ENCODE measurements at regions not wholly inside any gene's neighbourhood (a gene's known extent, or its start where the extent isn't known, plus 50 kb on each side); places are given as distances from the start of the nearest gene placed in this dataset.

DNA sequence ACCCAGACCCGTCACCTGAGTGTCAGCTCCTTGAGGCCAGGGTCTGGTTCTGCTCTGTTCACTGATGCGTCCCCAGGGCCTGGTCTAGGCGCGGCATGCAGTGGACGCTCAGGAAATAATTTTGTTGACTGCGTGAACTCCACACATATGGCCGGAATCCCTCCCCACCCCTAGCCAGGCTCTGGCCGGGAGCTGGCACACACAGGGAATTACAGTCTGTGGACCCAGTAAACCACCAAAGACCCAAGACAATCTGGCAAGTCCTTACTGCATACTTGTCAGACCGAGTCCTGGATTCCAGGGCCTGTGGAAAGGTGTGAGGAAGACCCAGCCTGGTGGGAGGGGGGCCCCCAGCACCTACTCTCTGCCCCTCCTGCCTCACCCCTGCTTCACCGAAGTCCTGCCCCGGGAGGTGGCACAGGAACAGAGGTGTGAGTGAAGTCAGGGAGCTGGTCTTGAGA lies 113.0 kb upstream of the IER5L start:
- 67 to 69% methylated on average over 11 of the region's 11 CpGs for WGBS, 2 donors
- no peak for TF ChIP-seq POLR2A (IDR thresholded peaks at IDR 0.05)
- TF ChIP-seq, protein P1, sequence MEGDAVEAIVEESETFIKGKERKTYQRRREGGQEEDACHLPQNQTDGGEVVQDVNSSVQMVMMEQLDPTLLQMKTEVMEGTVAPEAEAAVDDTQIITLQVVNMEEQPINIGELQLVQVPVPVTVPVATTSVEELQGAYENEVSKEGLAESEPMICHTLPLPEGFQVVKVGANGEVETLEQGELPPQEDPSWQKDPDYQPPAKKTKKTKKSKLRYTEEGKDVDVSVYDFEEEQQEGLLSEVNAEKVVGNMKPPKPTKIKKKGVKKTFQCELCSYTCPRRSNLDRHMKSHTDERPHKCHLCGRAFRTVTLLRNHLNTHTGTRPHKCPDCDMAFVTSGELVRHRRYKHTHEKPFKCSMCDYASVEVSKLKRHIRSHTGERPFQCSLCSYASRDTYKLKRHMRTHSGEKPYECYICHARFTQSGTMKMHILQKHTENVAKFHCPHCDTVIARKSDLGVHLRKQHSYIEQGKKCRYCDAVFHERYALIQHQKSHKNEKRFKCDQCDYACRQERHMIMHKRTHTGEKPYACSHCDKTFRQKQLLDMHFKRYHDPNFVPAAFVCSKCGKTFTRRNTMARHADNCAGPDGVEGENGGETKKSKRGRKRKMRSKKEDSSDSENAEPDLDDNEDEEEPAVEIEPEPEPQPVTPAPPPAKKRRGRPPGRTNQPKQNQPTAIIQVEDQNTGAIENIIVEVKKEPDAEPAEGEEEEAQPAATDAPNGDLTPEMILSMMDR (IDR thresholded peaks at IDR 0.05): no peak
- peak in 1 of 2 donors; percentile 68 for DNase-seq (ENCODE audit: low spot score in 2 of 2)
- intact Hi-C loops (cut with DNase I; ENCODE audit: low total_unique reads): no loop called here
- H3K4me3 ChIP-seq (ENCODE audit: low read depth, poor library complexity, severe bottlenecking): no peak overlapping the region

DNA sequence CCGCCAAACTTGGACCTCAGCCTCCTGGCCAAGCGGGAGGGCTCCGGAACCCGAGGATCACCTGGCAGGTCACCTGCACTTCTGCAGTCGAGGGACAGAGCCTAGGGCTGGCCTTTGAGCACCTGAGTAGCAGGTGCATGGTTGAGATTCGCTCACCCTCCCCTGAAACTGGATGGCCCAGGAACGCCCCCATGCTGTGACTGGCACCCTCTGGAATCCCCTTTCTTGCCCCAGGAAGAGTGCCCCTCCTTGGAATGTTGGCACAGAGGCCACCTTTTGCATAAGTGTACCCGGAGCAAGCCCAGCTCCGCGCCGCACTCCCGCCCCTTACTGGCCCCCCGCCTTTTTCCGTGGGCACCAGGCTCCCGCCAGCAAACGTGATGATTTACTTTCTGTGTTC lies 112.5 kb upstream of the IER5L start:
- intact Hi-C loops (cut with DNase I; ENCODE audit: low total_unique reads): no loop called here
- H3K4me3 ChIP-seq (ENCODE audit: low read depth, poor library complexity, severe bottlenecking): no peak overlapping the region
- TF ChIP-seq POLR2A (IDR thresholded peaks at IDR 0.05): no peak
- TF ChIP-seq, protein P1 (IDR thresholded peaks at IDR 0.05): no peak
- WGBS, 2 donors: 55 to 59% methylated on average over 16 of the region's 16 CpGs
- peak in 1 of 2 donors; percentile 52 for DNase-seq (ENCODE audit: low spot score in 2 of 2)

DNA sequence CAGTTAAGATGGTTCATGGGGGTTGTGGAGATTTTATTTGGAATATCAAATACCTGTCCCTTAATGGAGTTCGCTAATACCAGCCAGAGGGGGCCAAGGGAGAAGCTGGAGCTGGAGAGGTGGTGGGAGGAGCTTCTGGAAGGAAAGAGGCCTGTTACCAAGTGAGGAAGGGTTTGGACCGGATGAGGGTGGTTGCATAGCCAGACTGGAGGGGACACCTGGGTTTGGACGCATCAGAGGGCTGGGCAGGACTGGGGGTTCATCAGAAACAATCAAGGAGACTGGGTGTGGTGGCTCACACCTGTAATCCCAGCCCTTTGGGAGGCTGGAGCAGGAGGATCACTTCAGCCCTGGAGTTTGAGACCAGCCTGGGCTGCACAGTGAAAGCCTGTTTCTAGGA lies 111.8 kb upstream of the IER5L start:
- 76 to 87% methylated on average over 3 of the region's 3 CpGs for WGBS, 2 donors
- no peak overlapping the region for H3K4me3 ChIP-seq (ENCODE audit: low read depth, poor library complexity, severe bottlenecking)
- intact Hi-C loops (cut with DNase I; ENCODE audit: low total_unique reads): no loop called here
- DNase-seq (ENCODE audit: low spot score in 2 of 2): peak in 1 of 2 donors; percentile 64
- TF ChIP-seq, protein P1 (IDR thresholded peaks at IDR 0.05): no peak
- TF ChIP-seq POLR2A (IDR thresholded peaks at IDR 0.05): no peak

DNA sequence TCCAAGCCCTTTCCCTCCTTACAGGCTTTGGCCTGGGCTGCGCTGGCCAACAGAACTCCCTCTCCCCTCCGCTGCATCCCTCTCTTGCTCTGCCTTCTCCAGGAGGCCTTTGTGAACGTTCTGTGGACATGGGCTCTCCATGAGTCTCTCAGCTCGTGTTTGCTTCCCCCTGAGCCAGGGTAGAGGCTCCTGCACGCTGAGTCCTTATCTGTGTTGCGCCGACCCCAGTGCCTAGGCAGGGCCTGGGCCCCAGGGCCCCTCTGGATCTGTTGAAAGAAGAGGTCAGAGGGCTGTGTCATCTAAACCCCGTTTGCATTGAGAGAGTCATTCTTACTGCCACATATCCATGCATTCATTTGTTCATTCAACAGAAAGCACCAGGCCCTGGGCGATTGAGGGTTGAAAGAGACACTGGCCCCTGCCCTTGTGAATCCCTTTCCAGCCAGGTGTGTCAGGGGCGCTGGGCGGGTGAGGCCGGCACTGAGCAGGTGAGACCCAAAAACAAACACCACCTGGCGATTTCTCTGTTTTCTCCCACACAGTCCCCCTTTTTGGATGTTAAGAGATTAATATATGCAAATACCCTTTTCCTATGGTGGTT lies 111.2 kb upstream of the IER5L start:
- no peak overlapping the region for H3K4me3 ChIP-seq (ENCODE audit: low read depth, poor library complexity, severe bottlenecking)
- intact Hi-C loops (cut with DNase I; ENCODE audit: low total_unique reads): no loop called here
- TF ChIP-seq POLR2A (IDR thresholded peaks at IDR 0.05): no peak
- TF ChIP-seq, protein P1 (IDR thresholded peaks at IDR 0.05): no peak
- WGBS, 2 donors: 85 to 86% methylated on average over 13 of the region's 13 CpGs
- peak in 1 of 2 donors; percentile 70 for DNase-seq (ENCODE audit: low spot score in 2 of 2)

DNA sequence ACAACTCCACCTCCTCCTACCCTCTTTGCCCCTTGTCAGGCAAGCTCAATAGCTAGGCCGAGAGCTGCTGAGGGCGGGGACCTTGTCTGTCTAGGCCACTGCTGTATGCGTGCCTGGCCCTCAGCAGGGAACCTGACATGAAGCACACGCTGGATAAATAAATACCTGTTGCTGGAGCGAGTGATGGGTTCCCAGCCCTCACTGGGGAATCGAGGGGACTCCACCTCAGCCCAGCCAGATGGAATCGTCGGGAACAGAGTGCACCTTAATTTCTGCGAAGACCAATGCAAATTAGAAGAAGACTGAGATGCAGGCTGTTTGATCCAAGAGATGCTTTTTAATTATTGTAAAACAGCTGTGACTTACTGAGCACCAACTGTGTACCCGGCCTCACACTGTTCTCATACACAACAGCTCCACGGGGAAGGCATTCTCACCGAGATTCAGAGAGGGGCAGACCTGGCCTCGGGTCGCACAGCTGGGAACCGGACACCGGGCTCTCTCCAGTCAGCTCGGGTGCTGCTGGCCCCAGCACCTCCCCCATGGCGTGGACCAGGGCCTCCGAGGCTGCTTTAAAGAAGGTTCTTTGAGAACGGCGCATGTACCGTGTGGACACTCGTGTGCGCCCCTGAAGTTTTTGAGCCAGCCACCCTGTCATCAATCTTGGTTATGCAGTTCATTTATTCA lies 109.7 kb upstream of the IER5L start:
- peak in 1 of 2 donors; percentile 78 for DNase-seq (ENCODE audit: low spot score in 2 of 2)
- intact Hi-C loops (cut with DNase I; ENCODE audit: low total_unique reads): no loop called here
- 82 to 91% methylated on average over 24 of the region's 24 CpGs for WGBS, 2 donors
- no peak overlapping the region for H3K4me3 ChIP-seq (ENCODE audit: low read depth, poor library complexity, severe bottlenecking)
- TF ChIP-seq POLR2A (IDR thresholded peaks at IDR 0.05): no peak
- TF ChIP-seq, protein P1 (IDR thresholded peaks at IDR 0.05): no peak
